C4-2B (cell line): ENCODE measurements at regions not wholly inside any gene's neighbourhood (a gene's known extent, or its start where the extent isn't known, plus 50 kb on each side); places are given as distances from the start of the nearest gene placed in this dataset.

Experiments used
- CTCF ChIP-seq: fragments of 450-650 bp; conservative IDR thresholded peaks from 2 replicates; pipeline ENCODE4 v1.5.1; 2017; ENCODE audit warnings: mild to moderate bottlenecking
- ZFX ChIP-seq: fragments of 450-650 bp; IDR thresholded peaks from 2 replicates; pipeline ENCODE4 v1.6.1; 2017

GRCh38 chr2:225309516-225309915, 90.0 kb upstream of the NYAP2 start:
- TF ChIP-seq CTCF (no peak), ZFX (no peak)
